Thyroid gland (tissue), 4 donors: ENCODE measurements at regions not wholly inside any gene's neighbourhood (a gene's known extent, or its start where the extent isn't known, plus 50 kb on each side); places are given as distances from the start of the nearest gene placed in this dataset.

Experiments
- DNase-seq, 2 donors: peaks; one replicate each; pipeline ENCODE4 v3.0.0-alpha.2; 2019
- H3K27ac ChIP-seq, 3 donors: fragments of 200-600 bp; sonication (generic); 1 replicate in 2 of 3; 2 replicates in 1 of 3; pipeline ENCODE4 v1.5.1; 2016 to 2019; ENCODE audit warnings: mild to moderate bottlenecking in 1 of 3, moderate library complexity in 1 of 3
- H3K27me3 ChIP-seq: fragments of 200-600 bp; sonication (generic); one replicate; pipeline ENCODE4 v1.5.1; 2019
- H3K36me3 ChIP-seq, 2 donors: fragments of 200-600 bp; sonication (generic); one replicate each; pipeline ENCODE4 v1.5.1; 2016 to 2019
- H3K4me1 ChIP-seq, 2 donors: fragments of 200-600 bp; sonication (generic); one replicate each; pipeline ENCODE4 v1.5.1; 2017 to 2019
- H3K4me3 ChIP-seq, 3 donors: fragments of 200-600 bp; sonication (generic); replicated peaks in 1 of 3; 1 replicate in 2 of 3; 2 replicates in 1 of 3; pipeline ENCODE4 v1.5.1; 2016; ENCODE audit warnings: mild to moderate bottlenecking in 1 of 3
- H3K9me3 ChIP-seq: fragments of 200-600 bp; sonication (generic); one replicate; pipeline ENCODE4 v1.5.1; 2017
- CTCF ChIP-seq, 6 experiments: fragments of 200-600 bp in 3 of 6; fragments of 450-650 bp in 3 of 6; sonication (generic) in 3 of 6; IDR thresholded peaks; one replicate each; pipeline ENCODE4 v1.5.1; 2016 to 2019; ENCODE audit warnings: antibody characterized with exemption in 6 of 6, mild to moderate bottlenecking in 2 of 6, inconsistent platforms in 1 of 6, moderate library complexity in 1 of 6
- POLR2A ChIP-seq, 2 donors: fragments of 450-650 bp; IDR thresholded peaks; one replicate each; pipeline ENCODE4 v1.6.1; 2017; ENCODE audit warnings: antibody characterized with exemption in 2 of 2, mild to moderate bottlenecking in 2 of 2, moderate library complexity in 1 of 2
- WGBS, 2 donors: methylation state at CpG; one replicate each; pipeline ENCODE4 v1.1.5; 2017; 5-methylcytosine and 5-hydroxymethylcytosine counted together
- intact Hi-C: fragments of 100-400 bp; cut with DNase I; formaldehyde crosslinking; loops from one replicate; pipeline ENCODE4 v1.15.1; 2023

GRCh38 chr2:161028581-161028980 is 131.6 kb upstream of the TANK start:
- Histone ChIP-seq H3K4me3 (no peak overlapping the region), H3K27ac (no peak overlapping the region), H3K36me3 (no peaks in the 10 kb centered on the region), H3K4me1 (peaks cover 0 to 6% of the 10 kb centered on the region in 2 donors), H3K27me3 (no peaks in the 10 kb centered on the region), H3K9me3 (no peaks in the 10 kb centered on the region)
- intact Hi-C loops: no loop called here
- no peak for TF ChIP-seq POLR2A (IDR thresholded peaks at IDR 0.05)
- TF ChIP-seq CTCF (IDR thresholded peaks at IDR 0.05): no peak
- DNase-seq: no peak
- WGBS, 2 donors: 96% methylated on average over 1 of the region's 1 CpG

DNA sequence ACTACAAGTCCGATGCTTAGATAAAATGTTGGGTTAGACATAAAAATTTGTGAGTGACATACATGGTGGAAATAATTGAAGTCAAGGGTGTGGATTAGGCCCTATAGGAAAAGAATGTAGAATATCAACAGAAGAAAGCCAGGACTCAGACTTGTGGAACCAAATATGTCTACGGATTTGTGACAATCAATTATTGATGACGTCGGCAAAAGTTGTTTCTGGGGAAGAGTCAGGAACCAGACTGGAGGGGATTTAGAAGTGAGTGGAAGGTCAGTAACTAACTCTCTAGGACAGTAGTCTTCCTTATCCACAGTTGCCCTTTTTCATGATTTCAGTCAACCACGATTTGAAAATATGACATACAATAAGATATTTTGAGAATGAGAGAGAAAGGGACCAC is 130.9 kb upstream of the TANK start:
- Histone ChIP-seq H3K4me1 (peaks cover 0 to 6% of the 10 kb centered on the region in 2 donors), H3K4me3 (no peak overlapping the region), H3K36me3 (no peaks in the 10 kb centered on the region), H3K27ac (no peak overlapping the region), H3K9me3 (no peaks in the 10 kb centered on the region), H3K27me3 (no peaks in the 10 kb centered on the region)
- intact Hi-C loops: no loop called here
- WGBS, 2 donors: 92 to 95% methylated on average over 5 of the region's 5 CpGs
- no peak for TF ChIP-seq POLR2A (IDR thresholded peaks at IDR 0.05)
- no peak for TF ChIP-seq CTCF (IDR thresholded peaks at IDR 0.05)
- DNase-seq: no peak

GRCh38 chr2:161030260-161031063 is 129.8 kb upstream of the TANK start:
- Histone ChIP-seq H3K4me3 (no peak overlapping the region), H3K9me3 (no peaks in the 10 kb centered on the region), H3K4me1 (peaks cover 0 to 6% of the 10 kb centered on the region in 2 donors), H3K27me3 (no peaks in the 10 kb centered on the region), H3K36me3 (no peaks in the 10 kb centered on the region), H3K27ac (peak overlapping the region in 1 of 3 donors; percentile 15)
- 38 to 55% methylated on average over 3 of the region's 3 CpGs for WGBS, 2 donors
- peak; percentile 13 to 35 for DNase-seq
- TF ChIP-seq POLR2A (IDR thresholded peaks at IDR 0.05) (no peak), CTCF (IDR thresholded peaks at IDR 0.05) (no peak)
- intact Hi-C loops: no loop called here

DNA sequence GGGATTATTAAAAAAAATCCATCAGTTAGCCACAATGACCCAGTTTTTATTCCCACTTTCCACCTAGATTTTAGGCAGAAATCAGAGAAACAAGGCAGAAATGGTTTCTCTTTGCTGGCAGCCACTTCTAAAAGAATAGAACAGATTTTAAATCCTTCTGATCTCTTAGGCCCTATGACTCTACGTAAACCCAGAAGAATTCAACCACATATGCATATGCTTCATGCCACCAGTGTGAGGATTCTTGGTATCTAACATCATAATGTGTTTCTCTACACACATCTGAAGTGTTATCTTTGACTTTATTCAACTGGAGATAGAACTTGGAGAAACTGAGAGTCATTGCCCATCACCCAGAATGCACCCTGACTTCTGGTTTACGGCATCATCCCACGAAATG is 128.7 kb upstream of the TANK start:
- no peak for DNase-seq
- peaks cover 0 to 6% of the 10 kb centered on the region in 2 donors for H3K4me1 ChIP-seq
- intact Hi-C loops: no loop called here
- no peak overlapping the region for H3K4me3 ChIP-seq
- H3K27ac ChIP-seq: no peak overlapping the region
- H3K27me3 ChIP-seq: no peaks in the 10 kb centered on the region
- TF ChIP-seq POLR2A (IDR thresholded peaks at IDR 0.05) (no peak), CTCF (IDR thresholded peaks at IDR 0.05) (no peak)
- no peaks in the 10 kb centered on the region for H3K9me3 ChIP-seq
- 94 to 98% methylated on average over 3 of the region's 3 CpGs for WGBS, 2 donors
- H3K36me3 ChIP-seq: no peaks in the 10 kb centered on the region

- H3K4me1 ChIP-seq: peaks cover 0 to 6% of the 10 kb centered on the region in 2 donors
- intact Hi-C loops: no loop called here
- no peaks in the 10 kb centered on the region for H3K9me3 ChIP-seq
- 93 to 94% methylated on average over 7 of the region's 7 CpGs for WGBS, 2 donors
- no peaks in the 10 kb centered on the region for H3K27me3 ChIP-seq
- no peak overlapping the region for H3K27ac ChIP-seq
- H3K4me3 ChIP-seq: no peak overlapping the region
- no peaks in the 10 kb centered on the region for H3K36me3 ChIP-seq
- TF ChIP-seq CTCF (IDR thresholded peaks at IDR 0.05): no peak
- TF ChIP-seq POLR2A (IDR thresholded peaks at IDR 0.05): no peak
- no peak for DNase-seq
Observed at GRCh38 chr2:161032635-161033034, 127.6 kb upstream of the TANK start.
